ENCODE measurements at regions not wholly inside any gene's neighbourhood (a gene's known extent, or its start where the extent isn't known, plus 50 kb on each side); places are given as distances from the start of the nearest gene placed in this dataset.

DNA sequence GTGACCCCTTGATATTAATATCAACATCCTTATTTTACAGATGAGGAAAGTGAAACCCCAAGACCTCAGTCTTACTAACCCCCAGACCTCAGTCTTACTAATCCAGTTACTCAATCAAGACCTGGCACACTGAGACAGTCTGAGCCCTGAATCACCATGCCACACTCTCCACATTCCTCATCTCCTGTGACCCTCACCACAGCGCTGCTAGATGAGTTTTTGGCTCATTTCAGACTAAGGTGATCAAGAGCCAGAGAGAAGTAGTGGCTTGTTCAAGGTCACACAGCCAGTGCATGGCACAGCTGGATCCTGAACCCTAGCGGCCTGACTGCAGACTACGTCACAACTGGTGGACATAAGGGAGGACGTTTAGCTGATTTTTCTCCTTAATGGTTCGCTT, 579.2 kb downstream of the BCL11B start:
- Mint-ChIP-seq H3K27ac (no peak overlapping the region), H3K36me3 (no peaks in the 10 kb centered on the region), H3K4me3 (no peak overlapping the region), H3K4me1 (peaks cover 13% of the 10 kb centered on the region), H3K9me3 (peaks cover 8% of the 10 kb centered on the region)
- DNase-seq (ENCODE audit: low spot score in 2 of 2) (peak; percentile 14 to 65), ATAC-seq (peak; percentile 99)

DNA sequence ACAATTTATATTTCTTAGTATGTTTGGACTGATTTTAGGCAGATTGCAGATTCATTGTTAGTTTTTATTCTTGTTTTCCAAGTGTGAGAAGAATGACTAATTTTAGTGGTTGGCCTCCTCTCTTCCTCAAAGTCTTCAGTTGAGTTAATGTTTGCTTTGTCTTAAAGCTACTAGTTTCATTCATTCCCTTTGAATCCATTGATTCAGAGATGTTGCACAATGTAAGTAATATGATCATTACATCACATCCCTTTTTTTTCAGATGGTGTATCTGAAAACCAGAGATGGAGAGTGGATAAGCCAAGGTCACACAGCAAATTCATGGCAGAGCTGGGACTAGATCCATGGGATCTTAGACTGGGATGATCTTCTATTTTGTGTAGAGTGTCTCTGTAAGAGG, 577.5 kb downstream of the BCL11B start:
- peaks cover 8% of the 10 kb centered on the region for H3K9me3 Mint-ChIP-seq
- H3K4me3 Mint-ChIP-seq: no peak overlapping the region
- DNase-seq (ENCODE audit: low spot score in 2 of 2) (no peak), ATAC-seq (no peak)
- H3K36me3 Mint-ChIP-seq: no peaks in the 10 kb centered on the region
- no peak overlapping the region for H3K27ac Mint-ChIP-seq
- peaks cover 13% of the 10 kb centered on the region for H3K4me1 Mint-ChIP-seq

DNA sequence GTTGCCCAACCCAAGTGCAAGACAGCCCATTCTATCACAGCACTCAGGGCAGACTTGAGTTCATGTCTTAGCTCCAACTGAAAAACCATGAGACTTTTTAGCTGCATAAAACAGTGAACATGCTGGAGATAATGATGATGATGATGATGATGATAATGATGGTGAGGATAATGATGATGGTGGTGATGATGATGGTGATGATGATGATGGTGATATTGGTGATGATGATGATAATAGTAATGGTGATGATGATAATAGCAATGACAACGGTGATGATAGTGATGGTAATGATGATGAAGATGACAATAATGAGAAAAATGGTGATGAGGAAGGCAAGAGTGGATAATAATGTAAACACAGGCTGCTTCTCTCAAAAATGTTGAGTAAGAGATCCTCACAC, 576.2 kb downstream of the BCL11B start:
- Mint-ChIP-seq H3K9me3 (peaks cover 8% of the 10 kb centered on the region), H3K4me1 (peaks cover 13% of the 10 kb centered on the region), H3K27ac (no peak overlapping the region), H3K4me3 (no peak overlapping the region), H3K36me3 (no peaks in the 10 kb centered on the region)
- DNase-seq (ENCODE audit: low spot score in 2 of 2): no peak
- ATAC-seq: no peak

DNA sequence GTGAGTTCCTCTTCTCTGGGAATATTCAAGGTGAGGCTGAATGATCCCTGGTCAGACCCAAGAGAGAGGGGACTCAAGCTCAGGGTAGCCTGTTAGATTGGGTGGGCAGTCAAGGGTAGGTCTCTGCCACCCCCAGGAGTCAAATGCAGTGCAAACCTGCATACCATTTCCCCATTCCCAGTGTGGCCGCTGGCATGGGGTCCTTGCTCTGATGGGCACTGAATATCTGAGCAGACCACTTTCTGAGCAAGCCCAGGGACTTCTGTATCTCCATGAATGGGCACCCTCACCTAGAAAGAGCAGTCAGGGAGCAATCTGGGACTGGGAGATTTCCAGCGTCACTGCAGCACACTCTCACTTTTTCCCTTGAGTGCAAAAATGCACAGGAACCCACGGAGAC, 573.7 kb downstream of the BCL11B start:
- Mint-ChIP-seq H3K36me3 (no peaks in the 10 kb centered on the region), H3K4me3 (no peak overlapping the region), H3K27ac (no peak overlapping the region), H3K9me3 (peaks cover 8% of the 10 kb centered on the region), H3K4me1 (peaks cover 18% of the 10 kb centered on the region)
- no peak for DNase-seq (ENCODE audit: low spot score in 2 of 2)
- ATAC-seq: no peak

DNA sequence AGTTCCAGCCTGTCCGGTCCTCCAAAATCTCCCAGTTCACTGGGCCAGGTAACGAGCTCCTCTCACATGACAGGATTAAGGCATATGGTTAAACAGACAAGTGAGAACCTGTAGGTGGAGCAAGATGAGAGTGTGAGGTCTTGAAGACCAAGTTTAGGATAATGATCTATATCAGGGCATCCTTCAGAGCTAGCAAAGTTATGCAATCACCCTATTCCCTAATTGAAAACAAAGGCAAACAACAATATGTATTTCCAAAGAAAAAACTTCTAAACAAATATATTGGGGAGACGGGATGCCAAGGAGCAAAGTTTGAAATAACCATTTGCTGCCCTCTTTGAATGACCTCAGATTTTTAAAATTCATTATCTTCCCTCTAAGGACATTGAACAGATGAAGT, 571.2 kb downstream of the BCL11B start:
- Mint-ChIP-seq H3K27ac (no peak overlapping the region), H3K4me1 (peaks cover 33% of the 10 kb centered on the region), H3K36me3 (no peaks in the 10 kb centered on the region), H3K4me3 (no peak overlapping the region), H3K9me3 (peaks cover 8% of the 10 kb centered on the region)
- ATAC-seq (no peak), DNase-seq (ENCODE audit: low spot score in 2 of 2) (no peak)

DNA sequence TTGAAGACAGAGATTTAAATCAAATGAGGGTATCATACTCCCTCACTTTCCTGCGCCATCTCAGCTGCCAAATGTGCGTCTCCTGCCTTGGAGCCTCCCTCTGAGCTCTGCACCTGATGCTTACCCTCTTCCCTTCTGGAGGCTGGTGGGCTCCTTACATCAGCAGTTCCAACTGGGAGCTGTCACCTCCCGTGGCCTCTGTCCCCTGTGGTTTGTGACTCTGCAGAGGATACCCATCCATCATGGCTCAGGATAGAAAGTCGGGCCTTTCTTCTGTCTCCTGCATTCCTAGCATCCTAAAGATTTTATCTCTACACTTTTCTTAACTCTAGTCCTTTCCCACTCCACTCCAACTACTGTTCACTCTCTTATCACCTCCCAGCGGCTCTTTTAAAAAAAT, 570.6 kb downstream of the BCL11B start:
- DNase-seq (ENCODE audit: low spot score in 2 of 2) (no peak), ATAC-seq (no peak)
- H3K27ac Mint-ChIP-seq: peak overlapping the region; percentile 20
- peaks cover 36% of the 10 kb centered on the region for H3K4me1 Mint-ChIP-seq
- H3K4me3 Mint-ChIP-seq: no peak overlapping the region
- H3K36me3 Mint-ChIP-seq: no peaks in the 10 kb centered on the region
- H3K9me3 Mint-ChIP-seq: peaks cover 8% of the 10 kb centered on the region

DNA sequence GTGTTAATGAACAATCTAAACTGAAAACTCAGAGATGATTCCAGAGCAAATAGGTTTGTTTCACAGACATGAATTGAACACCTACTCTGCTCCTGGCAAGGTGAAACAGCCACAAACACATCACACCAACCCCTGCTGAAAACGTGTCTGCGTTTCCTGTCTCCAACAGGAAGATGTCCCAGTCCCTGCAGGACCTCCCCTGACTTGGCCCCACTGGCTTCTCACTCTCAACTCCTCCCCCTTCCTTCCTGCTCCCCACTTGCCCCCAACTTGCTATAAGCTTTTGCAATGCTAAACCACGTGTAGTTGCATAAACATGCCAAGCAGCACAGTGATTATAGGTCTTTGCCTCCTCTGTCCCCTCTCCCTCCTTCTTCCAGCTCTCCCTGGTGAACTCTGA, 567.6 kb downstream of the BCL11B start:
- H3K27ac Mint-ChIP-seq: peak overlapping the region; percentile 67
- H3K4me1 Mint-ChIP-seq: peaks cover 40% of the 10 kb centered on the region
- H3K9me3 Mint-ChIP-seq: no peaks in the 10 kb centered on the region
- peak overlapping the region; percentile 23 for H3K4me3 Mint-ChIP-seq
- no peaks in the 10 kb centered on the region for H3K36me3 Mint-ChIP-seq
- DNase-seq (ENCODE audit: low spot score in 2 of 2) (peak; percentile 7 to 50), ATAC-seq (peak; percentile 72)

DNA sequence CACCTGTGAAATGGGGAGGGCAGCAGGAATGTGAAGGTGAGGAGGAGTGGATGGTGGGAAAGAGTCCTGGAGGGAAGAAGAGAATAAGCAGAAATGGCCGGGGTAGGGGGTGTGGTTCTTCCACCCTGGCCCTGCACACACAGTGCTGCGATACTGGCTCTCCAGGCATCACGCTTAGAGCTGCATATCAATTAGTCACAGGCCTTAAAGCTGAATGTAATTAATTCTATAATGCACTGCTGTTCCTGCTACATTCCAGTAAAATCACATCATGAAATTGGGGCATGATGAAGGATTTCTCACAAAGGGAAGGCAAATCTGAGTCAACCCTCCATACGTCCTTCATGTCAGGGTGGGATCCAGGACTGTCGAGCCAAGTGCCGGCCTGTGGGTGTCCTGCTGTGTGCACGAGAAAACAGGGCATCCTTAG, 566.1 kb downstream of the BCL11B start:
- peak overlapping the region; percentile 78 for H3K27ac Mint-ChIP-seq
- H3K4me1 Mint-ChIP-seq: peaks cover 48% of the 10 kb centered on the region
- no peak for ATAC-seq

DNA sequence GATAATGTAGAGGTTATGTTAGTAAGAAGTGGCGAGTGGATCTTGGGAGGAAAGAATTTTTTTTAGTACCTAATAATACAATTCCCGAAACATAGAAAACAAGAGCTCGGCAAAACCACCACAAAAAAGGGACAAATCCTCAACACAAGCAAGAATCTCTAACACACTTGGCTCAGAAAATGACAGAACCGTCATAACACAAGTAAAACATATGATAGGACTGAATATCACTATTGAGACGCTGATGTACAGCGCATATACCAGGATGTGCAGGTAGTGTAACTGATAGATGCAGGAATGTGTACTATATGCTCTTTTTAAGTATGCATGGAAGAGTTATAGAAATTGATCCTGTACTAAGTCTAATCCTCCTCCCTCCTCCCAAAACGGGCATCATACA, 564.5 kb downstream of the BCL11B start:
- Mint-ChIP-seq H3K27ac (no peak overlapping the region), H3K9me3 (no peaks in the 10 kb centered on the region), H3K36me3 (no peaks in the 10 kb centered on the region), H3K4me1 (peaks cover 54% of the 10 kb centered on the region), H3K4me3 (no peak overlapping the region)
- DNase-seq (ENCODE audit: low spot score in 2 of 2) (no peak), ATAC-seq (no peak)

More for the DNA sequence above, 566.1 kb downstream of the BCL11B start:
- no peaks in the 10 kb centered on the region for H3K9me3 Mint-ChIP-seq
- H3K36me3 Mint-ChIP-seq: no peaks in the 10 kb centered on the region
- H3K4me3 Mint-ChIP-seq: no peak overlapping the region
- no peak for DNase-seq (ENCODE audit: low spot score in 2 of 2)

DNA sequence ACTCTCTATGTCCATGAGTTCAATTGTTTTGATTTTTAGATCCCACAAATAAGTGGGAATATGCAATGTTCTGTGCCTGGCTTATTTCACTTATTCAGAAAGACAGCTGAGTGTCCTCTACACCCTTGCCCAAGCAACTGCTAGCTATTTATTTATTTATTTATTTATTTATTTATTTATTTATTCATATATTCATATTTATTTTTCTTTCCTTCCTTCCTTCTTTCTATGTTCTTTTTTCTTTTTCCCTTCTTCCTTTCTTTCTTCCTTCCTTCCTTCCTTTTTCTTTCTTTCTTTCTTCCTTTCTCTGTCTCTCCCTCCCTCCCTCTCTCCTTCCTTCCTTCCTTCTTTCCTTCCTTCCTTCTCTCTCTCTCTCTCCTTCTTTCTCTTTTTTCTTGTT, 563.4 kb downstream of the BCL11B start:
- ATAC-seq (no peak), DNase-seq (ENCODE audit: low spot score in 2 of 2) (no peak)
- H3K4me3 Mint-ChIP-seq: no peak overlapping the region
- H3K9me3 Mint-ChIP-seq: no peaks in the 10 kb centered on the region
- H3K4me1 Mint-ChIP-seq: peaks cover 48% of the 10 kb centered on the region
- no peak overlapping the region for H3K27ac Mint-ChIP-seq
- no peaks in the 10 kb centered on the region for H3K36me3 Mint-ChIP-seq

DNA sequence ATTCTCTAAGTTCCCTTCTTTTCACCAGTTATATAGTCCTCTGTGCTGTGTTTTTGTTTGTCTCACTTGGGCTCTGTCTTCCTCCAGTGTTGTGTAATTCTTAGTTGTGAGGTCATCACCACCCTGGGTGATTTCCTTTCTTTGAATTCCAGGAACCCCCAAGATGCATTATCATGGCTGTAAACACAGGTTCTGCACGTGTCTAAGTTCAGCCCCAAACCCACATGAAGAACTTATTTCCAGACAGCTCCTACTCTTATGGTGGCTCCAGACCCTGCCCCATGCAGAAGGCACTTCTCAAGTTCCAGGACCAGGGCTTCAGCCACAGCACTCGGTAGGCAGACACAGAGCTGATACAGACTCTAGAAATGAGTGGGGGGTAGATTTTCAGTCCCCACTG, 560.5 kb downstream of the BCL11B start:
- DNase-seq (ENCODE audit: low spot score in 2 of 2) (peak in 1 of 2 donors; percentile 48), ATAC-seq (peak; percentile 72)
- no peaks in the 10 kb centered on the region for H3K36me3 Mint-ChIP-seq
- H3K4me3 Mint-ChIP-seq: peak overlapping the region; percentile 42
- H3K4me1 Mint-ChIP-seq: peaks cover 30% of the 10 kb centered on the region
- H3K27ac Mint-ChIP-seq: peak overlapping the region; percentile 78
- no peaks in the 10 kb centered on the region for H3K9me3 Mint-ChIP-seq

DNA sequence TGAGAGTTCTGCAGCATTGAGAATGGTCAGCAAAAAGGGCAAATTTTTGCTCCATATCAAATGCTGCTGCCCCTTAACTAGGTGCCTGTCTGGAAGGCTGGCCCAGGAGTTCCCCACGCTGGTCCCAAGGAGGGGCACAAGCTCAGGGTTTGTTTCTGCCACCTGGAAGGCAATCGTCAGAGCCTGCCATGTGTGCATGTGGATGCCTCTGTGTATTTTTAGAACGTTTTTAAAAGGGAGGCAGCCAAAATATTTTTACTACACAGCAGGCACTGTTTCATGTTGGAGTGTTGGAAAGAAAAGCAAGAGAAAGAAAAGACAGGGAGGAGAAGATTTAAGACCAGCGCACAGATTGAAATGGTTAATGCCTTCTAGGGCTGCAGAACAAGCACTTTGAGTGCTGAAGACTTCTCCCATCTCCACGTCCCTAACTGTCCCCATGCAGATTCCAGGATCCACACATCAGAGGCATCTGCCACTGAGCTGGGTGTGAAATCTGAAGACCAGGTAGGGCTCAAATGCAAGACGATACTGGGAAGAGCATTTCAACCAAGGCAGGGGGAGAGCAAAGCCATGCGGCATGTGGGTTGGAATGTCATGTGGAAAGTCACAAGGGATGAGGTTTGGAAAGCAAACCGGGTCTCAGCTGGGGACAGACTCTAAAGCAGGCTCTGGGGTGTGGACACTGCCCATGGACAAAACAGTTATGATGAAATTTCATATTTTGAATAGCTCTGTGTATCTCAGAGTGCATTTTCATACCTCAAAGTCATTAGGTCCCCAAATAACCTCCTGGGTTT, 557.2 kb downstream of the BCL11B start:
- ATAC-seq: no peak
- H3K4me1 Mint-ChIP-seq: peaks cover 19% of the 10 kb centered on the region
- no peaks in the 10 kb centered on the region for H3K36me3 Mint-ChIP-seq
- DNase-seq (ENCODE audit: low spot score in 2 of 2): no peak
- no peak overlapping the region for H3K4me3 Mint-ChIP-seq
- no peaks in the 10 kb centered on the region for H3K9me3 Mint-ChIP-seq
- H3K27ac Mint-ChIP-seq: no peak overlapping the region

DNA sequence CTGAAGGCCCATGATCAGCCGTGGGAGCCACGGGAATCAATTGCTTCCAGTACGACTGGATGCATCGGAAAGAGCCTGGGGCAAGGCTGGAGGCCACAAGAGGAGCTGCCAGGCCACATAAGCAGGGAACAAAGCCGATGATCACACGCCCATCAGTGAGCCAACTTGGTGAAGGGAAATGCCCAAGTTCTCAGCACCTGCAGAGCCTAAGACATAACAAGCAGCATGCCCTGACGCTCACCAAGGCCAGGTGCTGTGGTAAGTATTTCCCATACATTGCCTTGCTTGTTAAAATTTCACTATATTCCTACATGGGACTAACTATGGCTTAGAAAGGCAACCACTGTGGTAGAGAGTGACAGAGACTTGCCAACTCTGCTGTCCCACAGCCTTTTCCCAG, 555.9 kb downstream of the BCL11B start:
- DNase-seq (ENCODE audit: low spot score in 2 of 2) (no peak), ATAC-seq (no peak)
- Mint-ChIP-seq H3K4me3 (no peak overlapping the region), H3K27ac (no peak overlapping the region), H3K4me1 (peaks cover 9% of the 10 kb centered on the region), H3K36me3 (no peaks in the 10 kb centered on the region), H3K9me3 (no peaks in the 10 kb centered on the region)

DNA sequence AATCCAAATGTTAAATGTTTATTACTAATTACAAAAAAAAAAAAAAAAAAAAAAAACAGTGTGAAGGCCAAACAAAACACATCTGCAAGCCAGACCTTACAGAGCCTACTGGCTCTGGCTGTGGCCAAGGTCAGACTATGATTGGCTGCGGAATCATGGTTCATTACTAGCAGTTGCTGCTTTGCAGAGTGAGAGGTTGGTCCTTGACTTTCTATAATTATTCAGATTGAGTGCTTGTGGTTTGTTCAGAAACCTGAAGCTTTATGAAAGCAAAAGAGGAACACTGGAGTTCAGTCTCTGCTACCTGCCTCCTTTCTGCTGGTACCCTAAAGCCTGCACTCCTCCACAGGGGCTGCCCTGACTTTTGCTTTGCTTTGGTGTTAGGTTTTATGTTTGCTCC, 550.9 kb downstream of the BCL11B start:
- ATAC-seq (no peak), DNase-seq (ENCODE audit: low spot score in 2 of 2) (no peak)
- H3K27ac Mint-ChIP-seq: no peak overlapping the region
- H3K9me3 Mint-ChIP-seq: no peaks in the 10 kb centered on the region
- H3K36me3 Mint-ChIP-seq: no peaks in the 10 kb centered on the region
- H3K4me1 Mint-ChIP-seq: no peaks in the 10 kb centered on the region
- no peak overlapping the region for H3K4me3 Mint-ChIP-seq

DNA sequence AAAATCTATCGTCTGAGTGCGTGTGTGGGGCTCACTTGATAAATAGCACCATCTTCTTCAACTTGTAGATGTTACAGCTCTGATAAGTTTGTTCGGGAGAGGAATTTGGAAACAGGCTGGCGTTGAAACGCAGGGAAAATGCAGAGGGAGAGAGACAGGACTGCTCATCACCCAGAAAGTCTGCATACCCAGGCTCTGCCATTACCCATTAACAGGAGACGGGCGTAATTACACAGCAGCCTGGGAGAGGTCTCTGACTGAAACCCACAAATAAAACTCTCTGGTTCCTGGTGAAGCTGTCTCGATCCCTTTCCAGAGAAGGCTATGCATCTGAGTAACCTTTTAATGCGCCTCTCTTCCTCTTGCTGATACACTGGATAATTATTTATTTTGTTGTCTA, 547.3 kb downstream of the BCL11B start:
- Mint-ChIP-seq H3K27ac (no peak overlapping the region), H3K4me3 (no peak overlapping the region), H3K36me3 (no peaks in the 10 kb centered on the region), H3K4me1 (no peaks in the 10 kb centered on the region), H3K9me3 (no peaks in the 10 kb centered on the region)
- ATAC-seq (no peak), DNase-seq (ENCODE audit: low spot score in 2 of 2) (no peak)

DNA sequence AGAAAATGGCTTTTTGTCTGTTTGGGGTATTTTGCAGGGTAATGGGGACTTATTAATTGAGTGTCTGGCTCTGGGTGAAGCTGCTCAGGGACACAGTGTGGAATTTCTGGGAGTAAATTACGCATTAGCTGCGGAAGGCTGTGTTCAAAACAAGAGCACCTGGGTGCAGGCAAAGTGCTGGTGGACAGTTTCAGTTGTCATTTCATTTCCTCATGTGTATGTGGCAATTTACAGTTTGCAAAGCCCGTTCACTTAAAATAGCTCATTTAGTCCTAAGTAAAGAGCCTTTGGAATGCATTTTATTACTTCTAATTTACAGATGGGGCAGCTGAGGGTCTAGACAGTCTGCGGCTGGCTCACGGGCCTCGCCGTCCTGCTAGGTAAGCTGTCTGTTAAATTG, 546.8 kb downstream of the BCL11B start:
- no peak overlapping the region for H3K27ac Mint-ChIP-seq
- no peaks in the 10 kb centered on the region for H3K4me1 Mint-ChIP-seq
- H3K4me3 Mint-ChIP-seq: no peak overlapping the region
- no peaks in the 10 kb centered on the region for H3K36me3 Mint-ChIP-seq
- no peak for DNase-seq (ENCODE audit: low spot score in 2 of 2)
- H3K9me3 Mint-ChIP-seq: no peaks in the 10 kb centered on the region
- ATAC-seq: no peak

All from stimulated activated effector memory CD8-positive, alpha-beta T cell treated with anti-CD3 and anti-CD28 coated beads, Interleukin-12 subunit alpha, Interleukin-12 subunit beta, amount 100 ng/mL, for 72 hours (primary cell).